Hypothalamus (tissue), 51 donors: ENCODE measurements at regions not wholly inside any gene's neighbourhood (a gene's known extent, or its start where the extent isn't known, plus 50 kb on each side); places are given as distances from the start of the nearest gene placed in this dataset.
"Not testable (repeated sequence)": the region's sequence is repeated elsewhere in the genome, so short reads cannot be mapped to it uniquely, and the experiment has no call there.

Experiments used
- DNase-seq, 51 donors: peaks; one replicate each; lab custom pipeline; 2025; lab: John Stamatoyannopoulos, UW

DNA sequence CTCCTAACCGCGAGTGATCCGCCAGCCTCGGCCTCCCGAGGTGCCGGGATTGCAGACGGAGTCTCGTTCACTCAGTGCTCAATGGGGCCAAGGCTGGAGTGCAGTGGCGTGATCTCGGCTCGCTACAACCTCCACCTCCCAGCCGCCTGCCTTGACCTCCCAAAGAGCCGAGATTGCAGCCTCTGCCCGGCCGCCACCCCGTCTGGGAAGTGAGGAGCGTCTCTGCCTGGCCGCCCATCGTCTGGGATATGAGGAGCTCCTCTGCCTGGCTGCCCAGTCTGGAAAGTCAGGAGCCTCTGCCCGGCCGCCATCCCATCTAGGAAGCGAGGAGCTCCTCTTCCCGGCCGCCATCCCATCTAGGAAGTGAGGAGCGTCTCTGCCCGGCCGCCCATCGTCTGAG lies 58.8 kb upstream of the ANKRD30BL start:
- not testable (repeated sequence) for DNase-seq

DNA sequence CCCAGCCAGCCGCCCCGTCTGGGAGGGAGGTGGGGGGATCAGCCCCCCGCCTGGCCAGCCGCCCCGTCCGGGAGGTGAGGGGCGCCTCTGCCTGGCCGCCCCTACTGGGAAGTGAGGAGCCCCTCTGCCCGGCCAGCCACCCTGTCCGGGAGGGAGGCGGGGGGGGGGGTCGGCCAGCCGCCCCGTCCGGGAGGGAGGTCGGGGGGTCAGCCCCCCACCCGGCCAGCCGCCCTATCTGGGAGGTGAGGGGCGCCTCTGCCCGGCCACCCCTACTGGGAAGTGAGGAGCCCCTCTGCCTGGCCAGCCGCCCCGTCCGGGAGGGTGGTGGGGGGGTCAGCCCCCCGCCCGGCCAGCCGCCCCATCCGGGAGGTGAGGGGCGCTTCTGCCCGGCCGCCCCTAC lies 60.1 kb upstream of the ANKRD30BL start:
- not testable (repeated sequence) for DNase-seq

DNA sequence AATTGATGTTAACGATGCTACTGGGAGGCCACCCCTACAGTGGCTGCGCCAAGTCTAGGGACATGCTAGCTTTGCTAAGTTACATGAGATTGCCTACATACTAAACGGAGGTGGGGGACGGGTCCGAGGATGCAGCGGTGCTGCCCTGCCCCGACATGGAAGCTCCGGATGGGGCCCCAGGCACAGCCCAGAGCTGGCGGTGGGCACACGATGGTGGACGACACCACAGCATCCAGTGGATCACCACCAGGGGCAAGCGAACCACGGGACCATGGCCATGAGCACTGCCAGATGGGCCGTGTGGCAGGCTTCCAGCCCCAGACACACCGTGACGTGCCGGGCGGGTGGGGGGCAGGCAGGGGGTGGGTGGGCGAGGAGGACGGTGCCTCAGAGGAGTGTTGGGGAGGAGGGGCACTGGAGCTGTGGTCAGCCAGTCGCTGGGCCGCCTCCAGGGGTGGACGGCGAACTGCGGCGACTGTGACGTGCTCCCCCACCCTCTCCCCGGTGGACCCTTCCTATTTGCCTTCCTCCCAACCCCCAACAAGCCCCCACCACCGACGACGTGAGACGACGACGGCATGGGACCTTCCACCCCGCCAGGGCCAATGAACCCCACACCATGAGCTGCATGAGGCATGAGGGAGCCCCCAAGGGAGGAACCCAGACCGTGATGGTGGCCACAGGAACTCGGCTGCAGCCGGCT lies 90.6 kb upstream of the ANKRD30BL start:
- no peak for DNase-seq

DNA sequence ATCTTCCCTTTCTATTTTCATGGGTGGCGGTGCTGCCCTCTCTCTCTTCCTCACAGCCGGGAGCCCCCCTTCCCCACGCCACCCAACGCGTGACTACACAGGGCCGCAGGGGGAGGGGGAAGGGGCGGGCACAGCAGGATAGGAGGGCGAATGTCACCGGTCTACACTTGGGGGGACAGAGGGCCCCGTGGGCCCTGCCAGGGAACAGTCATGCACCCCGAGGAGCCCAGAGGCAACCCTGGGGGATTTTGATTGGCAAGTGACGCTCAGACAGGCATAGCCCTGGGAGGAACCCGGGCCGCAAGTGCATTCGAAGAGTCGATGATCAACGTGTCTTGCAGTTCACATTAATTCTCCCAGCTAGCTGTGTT lies 91.1 kb upstream of the ANKRD30BL start:
- no peak for DNase-seq

DNA sequence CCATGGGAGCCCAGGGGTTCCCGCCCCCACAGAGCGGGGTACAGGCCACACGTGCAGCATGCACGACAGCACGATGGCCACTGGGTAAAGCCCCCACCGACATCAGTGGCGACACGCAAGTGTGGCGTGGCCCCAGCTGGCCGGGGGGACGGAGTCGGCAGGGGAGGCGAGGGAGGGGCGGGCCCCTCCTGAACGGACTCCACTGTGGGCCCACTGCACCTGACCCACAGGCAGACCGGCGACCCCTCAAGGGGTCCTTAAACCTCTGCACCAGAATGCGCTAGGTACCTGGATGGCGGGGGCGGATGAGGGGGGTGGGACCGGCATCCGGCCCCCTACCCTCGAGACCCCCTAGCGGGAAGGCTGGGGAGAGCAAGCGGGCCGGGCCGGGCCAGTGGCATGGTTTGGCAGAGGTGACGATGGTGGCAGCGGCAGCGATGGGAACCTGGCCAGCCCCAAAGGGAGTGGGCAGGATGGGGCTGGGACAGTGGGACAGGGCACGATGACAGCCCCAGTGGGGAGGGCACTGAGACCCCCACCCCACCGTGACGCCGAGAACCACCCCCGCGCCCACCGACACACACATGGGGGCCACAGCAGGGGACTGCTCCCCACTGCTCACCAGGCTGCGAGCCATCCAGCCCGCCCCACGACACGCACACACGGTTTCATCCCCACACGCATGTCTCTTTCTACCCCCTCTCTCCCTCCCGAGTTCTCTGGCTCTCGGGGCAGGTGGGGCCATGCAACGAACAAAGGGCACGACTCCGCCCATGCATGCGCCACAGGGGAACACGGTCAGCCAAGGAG lies 91.9 kb upstream of the ANKRD30BL start:
- no peak for DNase-seq

DNA sequence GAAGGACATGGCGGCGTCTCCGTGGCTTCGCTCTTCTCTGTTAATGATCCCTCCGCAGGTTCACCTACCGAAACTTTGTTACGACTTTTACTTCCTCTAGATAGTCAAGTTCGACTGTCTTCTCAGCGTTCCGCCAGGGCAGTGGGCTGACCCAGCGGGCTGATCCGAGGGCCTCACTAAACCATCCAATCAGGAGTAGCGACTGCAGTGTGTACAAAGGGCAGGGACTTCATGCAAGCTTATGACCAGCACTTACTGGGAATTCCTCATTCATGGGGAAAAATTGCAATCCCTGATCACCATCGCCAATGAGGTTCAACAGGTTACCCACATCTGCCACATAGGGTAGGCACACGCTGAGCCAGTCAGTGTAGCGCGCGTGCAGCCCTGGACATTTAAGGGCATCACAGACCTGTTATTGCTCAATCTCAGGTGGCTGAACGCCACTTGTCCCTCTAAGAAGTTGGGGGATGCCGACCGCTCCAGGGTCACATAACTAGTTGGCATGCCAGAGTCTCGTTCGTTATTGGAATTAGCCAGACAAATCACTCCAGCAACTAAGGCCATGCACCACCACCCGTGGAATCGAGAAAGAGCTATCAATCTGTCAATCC lies 92.7 kb upstream of the ANKRD30BL start:
- not testable (repeated sequence) for DNase-seq

DNA sequence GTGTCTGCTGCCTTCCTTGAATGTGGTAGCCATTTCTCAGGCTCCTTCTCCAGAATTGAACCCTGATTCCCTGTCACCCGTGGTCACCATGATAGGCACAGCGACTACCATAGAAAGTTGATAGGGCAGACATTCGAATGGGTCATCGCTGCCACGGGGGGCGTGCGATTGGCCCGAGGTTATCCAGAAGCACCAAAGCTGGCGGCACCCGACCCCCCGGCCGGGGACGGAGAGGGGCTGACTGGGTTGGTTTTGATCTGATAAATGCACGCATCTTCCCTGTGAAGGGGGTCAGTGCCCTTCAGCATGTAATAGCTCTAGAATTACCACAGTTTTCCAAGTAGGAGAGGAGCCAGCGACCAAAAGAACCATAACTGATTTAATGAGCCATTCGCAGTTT lies 94.0 kb upstream of the ANKRD30BL start:
- no peak for DNase-seq

DNA sequence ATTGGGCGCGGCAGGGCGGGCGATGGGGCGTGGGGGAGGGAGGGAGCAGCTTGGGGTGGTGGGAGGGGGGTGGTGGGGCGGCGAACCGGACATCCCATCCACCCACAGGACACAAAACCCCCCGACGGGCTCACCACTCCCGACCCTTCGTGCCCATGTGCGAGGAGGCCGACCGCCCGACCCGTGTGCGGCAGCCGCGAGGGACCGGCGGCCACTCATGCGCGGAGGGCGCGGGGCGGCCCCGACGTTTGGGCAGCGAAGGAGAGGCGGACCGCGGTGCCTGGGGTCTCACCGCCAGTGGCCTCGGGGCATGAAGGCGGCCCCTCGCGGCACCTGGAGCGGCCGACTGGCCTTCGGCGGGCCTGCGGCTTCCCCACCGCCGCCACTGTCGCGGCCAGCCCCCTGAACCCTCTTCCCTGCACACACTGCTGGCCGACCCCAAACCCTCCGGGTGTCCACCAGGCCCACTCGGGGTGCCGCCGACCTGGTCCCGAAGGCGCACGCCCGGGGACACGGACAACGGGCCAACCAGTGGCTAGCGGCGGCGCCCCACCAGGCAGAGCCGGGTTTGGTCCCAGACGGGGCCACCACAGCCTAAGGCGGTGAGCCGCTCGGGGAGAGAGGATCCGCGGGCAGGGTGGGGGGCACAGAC lies 94.6 kb upstream of the ANKRD30BL start:
- no peak for DNase-seq

DNA sequence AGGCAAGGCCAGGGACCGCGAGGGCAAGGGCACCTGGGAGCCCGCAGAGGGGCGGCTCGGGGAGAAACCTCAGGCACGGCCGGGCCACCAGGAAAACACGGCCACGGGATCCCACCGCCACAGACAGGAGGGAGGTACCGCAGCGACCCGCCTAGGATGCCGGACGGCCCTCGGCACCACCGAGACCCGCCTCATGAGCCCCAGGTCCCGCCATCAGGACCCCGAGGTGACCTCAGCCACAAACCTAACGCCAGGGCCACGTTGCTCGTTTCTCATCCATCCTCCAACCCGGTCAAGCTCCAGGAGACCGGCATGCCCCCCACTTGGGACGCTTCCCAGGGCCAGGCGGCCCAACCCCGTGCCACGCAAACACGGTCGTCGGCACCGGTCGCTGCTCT lies 95.2 kb upstream of the ANKRD30BL start:
- DNase-seq, result not testable (repeated sequence)

DNA sequence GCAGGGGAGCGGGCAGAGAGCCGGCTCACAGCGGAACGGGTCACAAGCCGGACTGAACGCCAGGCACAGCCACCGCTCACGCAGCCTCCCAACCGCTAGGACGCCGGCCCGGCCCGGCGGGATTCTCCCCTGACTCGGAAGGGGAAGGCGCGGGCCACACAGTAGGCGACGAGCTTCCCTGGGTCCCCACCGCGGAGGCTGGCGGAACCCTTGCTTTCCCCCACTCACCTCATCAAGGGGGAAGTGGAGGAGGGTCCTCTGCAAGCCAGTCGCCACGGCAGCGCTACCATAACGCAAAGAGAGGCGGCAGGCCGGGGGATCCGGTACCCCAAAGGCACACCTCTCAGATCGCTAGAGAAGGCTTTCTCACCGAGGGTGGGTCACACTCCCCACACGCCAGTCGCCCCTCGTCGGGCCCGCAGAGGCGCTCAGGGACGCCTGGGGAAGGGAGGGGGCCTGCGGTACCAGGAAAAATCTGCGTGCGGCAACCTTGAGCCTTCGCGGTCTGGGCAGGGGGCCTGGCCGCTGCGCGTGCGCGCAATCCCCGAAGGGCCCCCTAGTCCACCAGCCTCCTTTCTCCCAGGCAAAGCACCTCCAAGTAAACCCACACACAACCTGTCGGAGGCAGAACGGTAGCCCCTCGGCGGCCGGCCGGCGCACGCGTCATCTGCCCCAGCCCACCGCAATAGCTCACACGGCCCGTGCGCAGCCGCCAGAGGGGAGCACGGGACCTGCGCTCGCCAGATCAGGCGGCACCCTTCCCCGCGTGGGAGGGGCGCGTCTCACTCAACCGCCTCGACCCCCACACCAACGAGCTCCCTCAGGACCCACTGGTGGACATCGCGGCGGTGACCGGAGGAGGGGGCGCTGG lies 95.8 kb upstream of the ANKRD30BL start:
- not testable (repeated sequence) for DNase-seq

DNA sequence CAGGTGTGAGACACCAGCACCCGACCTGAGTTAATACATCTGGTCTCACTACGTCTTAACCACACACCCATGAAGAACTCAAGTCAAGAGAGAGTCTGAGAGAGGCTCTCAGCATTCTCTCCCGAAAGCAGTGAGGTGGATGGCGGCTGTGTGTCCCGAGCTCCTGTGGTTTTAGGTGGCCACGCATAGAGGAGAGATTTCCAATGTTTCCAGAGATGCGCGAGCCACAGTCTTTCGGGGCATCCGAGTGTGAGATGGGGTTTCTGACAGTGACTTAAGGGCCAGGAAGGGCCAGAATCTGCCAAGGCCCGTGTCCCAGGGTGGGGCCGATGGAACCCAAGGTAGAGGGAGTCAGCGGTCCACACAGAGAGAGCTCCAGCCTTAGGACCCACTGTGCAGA lies 97.5 kb upstream of the ANKRD30BL start:
- DNase-seq, result not testable (repeated sequence)

DNA sequence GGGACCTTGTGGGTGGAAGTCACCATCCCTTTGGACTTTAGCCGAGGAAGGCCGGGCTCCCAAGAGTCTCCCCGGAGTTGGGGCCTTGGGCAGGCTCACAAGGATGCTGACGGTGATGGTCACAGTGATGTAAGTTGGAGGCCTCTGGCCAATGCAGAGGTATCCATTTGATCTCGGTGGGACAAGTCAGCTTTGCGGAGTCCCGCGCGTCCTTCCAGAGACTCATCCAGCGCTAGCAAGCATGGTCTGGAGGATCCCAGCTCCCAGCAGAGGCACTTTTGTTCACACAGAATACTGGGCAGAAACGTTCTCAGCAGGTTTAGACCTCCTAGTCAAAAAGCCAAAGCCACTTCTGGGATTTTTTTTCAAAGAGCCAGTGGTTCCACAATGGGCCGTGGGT lies 103.8 kb upstream of the ANKRD30BL start:
- DNase-seq, result not testable (repeated sequence)

DNA sequence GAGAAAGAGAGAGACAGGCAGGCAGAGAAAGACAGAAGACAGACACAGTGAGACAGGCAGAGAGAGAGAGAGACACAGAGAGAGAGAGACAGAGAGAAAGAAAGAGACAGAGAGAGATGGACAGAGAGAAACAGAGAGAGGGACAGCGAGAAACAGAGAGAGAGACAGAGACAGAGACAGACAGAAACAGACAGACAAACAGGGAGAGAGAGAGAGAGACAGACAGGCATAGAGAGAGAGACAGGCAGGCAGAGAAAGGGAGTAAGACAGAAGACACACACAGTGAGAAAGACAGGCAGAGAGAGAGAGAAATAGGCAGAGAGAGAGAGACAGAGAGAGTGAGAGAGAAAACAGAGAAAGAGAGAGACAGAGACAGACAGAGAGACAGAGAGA lies 105.3 kb upstream of the ANKRD30BL start:
- no peak for DNase-seq

DNA sequence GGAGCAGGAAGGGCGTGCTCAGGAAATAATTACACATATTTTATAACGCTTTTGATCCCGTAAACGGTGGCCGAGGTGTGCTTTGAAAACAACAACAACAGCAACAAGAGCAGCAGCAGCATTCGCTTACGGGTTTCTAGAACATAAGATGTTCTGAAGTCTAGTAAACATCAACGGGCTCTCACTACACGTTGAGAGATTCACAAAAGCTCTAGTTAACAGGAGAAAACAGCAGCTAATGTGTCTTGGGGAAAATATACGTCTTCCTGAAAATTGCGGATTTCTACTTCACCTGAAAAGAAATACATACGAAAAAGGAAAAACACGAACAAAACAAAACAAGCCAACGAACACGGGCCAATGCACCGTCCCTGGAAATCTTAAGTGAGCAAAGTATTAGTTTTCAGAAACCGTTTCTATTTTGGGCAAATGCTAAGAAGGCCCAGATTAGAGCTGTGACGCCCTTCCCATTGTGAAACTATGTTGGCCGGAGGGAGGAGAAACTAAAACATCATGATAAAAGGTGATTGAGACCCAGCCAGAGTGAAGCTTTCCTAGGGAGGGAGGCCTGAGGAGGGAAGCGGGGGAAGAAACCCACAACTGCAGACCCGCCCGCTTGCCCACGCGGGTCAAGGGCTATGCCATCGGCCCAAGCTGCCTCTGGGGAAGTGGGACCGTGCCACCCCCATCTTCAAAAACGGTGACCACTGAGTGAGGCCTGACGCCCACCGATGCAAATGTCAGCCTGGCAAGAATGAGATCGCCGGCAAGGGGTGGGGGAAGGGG lies 105.9 kb upstream of the ANKRD30BL start:
- DNase-seq, result not testable (repeated sequence)

DNA sequence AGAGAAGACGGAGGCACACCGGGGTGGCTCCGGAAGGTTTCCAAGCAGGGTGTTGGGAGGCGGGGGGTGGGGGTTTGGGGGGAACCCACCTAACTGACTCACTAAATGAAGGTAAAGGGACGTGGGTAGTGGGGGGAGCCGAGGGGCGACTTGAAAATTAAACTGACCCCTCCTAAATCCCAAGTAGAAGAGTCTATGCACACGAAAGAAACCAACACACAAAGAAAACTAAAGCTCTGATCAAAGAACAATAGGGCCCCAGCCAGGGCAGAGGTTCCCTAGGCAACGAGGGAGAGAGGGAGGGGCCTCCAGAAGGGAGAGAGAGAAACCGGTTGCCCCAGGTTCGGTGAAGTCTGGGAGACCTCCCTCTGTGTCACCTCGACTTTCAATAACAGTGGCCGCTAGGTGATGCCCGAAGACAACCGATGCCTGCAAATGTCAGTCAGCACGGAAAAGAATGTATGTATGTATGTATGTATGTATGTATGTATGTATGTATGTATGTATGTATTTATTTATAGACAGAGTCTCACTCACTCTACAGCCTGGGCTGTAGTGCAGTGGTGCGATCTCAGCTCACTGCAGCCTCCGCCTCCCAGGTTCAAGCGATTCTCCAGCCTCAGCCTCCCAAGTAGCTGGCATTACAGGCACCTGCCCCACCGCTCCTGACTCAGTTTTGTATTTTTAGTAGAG lies 106.7 kb upstream of the ANKRD30BL start:
- not testable (repeated sequence) for DNase-seq

DNA sequence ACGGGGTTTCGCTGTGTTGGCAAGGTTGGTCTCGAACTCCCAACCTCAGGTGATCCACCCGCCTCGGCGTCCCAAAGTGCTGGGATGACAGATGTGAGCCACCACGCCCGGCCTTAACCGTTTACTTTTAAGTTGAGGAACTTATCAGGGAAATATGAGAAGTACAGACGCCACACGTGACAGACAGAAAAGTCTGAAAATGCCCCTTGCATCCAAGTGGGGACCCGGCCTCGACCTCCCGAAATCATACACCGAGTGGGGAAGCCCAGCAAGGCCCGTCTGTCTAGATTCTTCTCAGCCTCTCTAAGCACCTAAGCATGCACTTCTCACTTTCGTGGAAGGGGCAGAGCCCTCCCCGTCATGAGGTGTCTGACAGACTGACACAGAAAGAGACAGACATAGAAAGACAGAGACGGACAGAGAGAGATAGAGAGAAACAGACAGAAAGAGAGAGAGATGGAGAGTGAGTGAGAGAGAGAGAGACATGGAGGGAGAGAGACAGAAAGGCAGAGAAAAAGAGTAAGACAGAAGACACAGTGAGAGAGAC lies 107.3 kb upstream of the ANKRD30BL start:
- no peak for DNase-seq

DNA sequence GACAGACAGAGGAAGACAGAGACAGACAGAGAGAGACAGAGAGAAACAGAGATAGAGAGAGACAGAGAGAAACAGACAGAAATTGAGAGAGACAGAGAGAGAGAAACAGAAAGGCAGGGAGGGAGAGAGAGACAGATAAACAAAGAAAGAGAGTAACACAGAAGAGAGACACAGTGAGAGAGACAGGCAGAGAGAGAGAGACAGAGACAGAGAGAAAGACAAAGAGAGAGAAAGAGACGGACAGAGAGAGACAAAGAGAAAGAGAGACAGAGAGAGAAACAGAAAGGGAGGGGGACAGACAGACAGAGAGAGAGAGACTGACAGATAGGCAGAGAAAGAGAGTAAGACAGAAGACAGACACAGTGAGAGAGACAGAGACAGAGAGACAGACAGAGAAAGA lies 108.5 kb upstream of the ANKRD30BL start:
- DNase-seq, result no peak

DNA sequence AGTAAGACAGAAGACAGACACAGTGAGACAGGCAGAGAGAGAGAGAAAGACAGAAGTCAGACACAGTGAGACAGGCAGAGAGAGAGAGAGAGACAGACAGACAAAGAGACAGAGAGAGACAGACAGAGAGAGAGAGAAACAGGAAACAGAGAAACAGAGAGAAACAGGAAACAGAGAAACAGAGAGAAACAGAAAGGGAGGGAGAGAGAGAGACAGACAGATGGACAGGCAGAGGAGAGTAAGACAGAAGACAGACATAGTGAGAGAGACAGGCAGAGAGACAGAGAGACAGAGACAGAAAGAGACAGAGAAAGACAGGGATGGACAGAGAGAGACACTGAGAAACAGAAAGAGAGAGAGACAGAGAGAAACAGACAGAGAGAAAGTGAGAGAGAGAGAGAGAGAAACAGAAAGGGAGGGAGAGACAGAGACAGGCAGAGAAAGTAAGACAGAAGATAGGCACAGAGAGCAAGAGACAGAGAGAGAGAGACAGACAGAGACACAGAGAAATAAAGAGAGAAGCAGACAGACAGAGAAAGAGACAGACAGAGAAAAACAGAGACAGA lies 109.3 kb upstream of the ANKRD30BL start:
- DNase-seq, result no peak
